Fibroblast of lung (primary cell): ENCODE measurements at regions not wholly inside any gene's neighbourhood (a gene's known extent, or its start where the extent isn't known, plus 50 kb on each side); places are given as distances from the start of the nearest gene placed in this dataset.
"Not testable (repeated sequence)": the region's sequence is repeated elsewhere in the genome, so short reads cannot be mapped to it uniquely, and the experiment has no call there.

ENCODE experiments used
- DNase-seq, 2 donors: peaks; one replicate each; pipeline versions ENCODE4 v3.0.0 to v3.0.0-alpha.2; 2010; ENCODE audit warnings: low read depth in 2 of 2
- H2AFZ ChIP-seq: 2 replicates; pipeline ENCODE4 v1.5.1; 2012; ENCODE audit warnings: low read length, control low read depth, inconsistent platforms
- H3K27ac ChIP-seq: 2 replicates; pipeline ENCODE4 v1.5.1; 2011; ENCODE audit warnings: low read length, control low read depth; ENCODE audit not compliant: insufficient read depth
- H3K27me3 ChIP-seq: 2 replicates; pipeline ENCODE4 v1.5.1; 2011; ENCODE audit warnings: mild to moderate bottlenecking, low read length; ENCODE audit not compliant: control insufficient read depth, insufficient read depth
- H3K36me3 ChIP-seq: 2 replicates; pipeline ENCODE4 v1.5.1; 2011; ENCODE audit warnings: low read length; ENCODE audit not compliant: control insufficient read depth, insufficient read depth
- H3K4me1 ChIP-seq: 2 replicates; pipeline ENCODE4 v1.5.1; 2011; ENCODE audit warnings: low read length; ENCODE audit not compliant: control insufficient read depth, insufficient read depth; ENCODE audit errors: extremely low read depth
- H3K4me2 ChIP-seq: 2 replicates; pipeline ENCODE4 v1.5.1; 2011; ENCODE audit warnings: low read length, control low read depth; ENCODE audit not compliant: insufficient read depth; ENCODE audit errors: extremely low read depth
- H3K4me3 ChIP-seq, 4 experiments: fragments of 200-600 bp in 1 of 4; sonication (generic) in 1 of 4; replicated peaks in 1 of 4; 2 replicates each; pipeline ENCODE4 v1.5.1; 2011 to 2016; ENCODE audit warnings: low read length in 4 of 4, low read depth in 3 of 4, mild to moderate bottlenecking in 3 of 4, control low read depth in 2 of 4, inconsistent platforms in 1 of 4, mixed read lengths in 1 of 4; ENCODE audit not compliant: insufficient read depth in 1 of 4; ENCODE audit errors: control extremely low read depth in 1 of 4
- H3K79me2 ChIP-seq: 2 replicates; pipeline ENCODE4 v1.5.1; 2012; ENCODE audit warnings: mild to moderate bottlenecking, low read length, inconsistent platforms; ENCODE audit not compliant: control insufficient read depth, insufficient read depth
- H3K9ac ChIP-seq: 2 replicates; pipeline ENCODE4 v1.5.1; 2011; ENCODE audit warnings: mild to moderate bottlenecking, low read length, control low read depth; ENCODE audit not compliant: insufficient read depth
- H3K9me3 ChIP-seq: 2 replicates; pipeline ENCODE4 v1.5.1; 2012; ENCODE audit warnings: low read depth, low read length; ENCODE audit not compliant: control insufficient read depth, insufficient read depth
- H4K20me1 ChIP-seq: 2 replicates; pipeline ENCODE4 v1.5.1; 2011; ENCODE audit warnings: low read length; ENCODE audit not compliant: control insufficient read depth, insufficient read depth; ENCODE audit errors: extremely low read depth
- CTCF ChIP-seq, 2 donors: IDR thresholded peaks in 1 of 2; conservative IDR thresholded peaks in 1 of 2; 1 replicate in 1 of 2; 2 replicates in 1 of 2; pipeline ENCODE4 v1.5.1; 2011 to 2012; ENCODE audit warnings: low read length in 2 of 2, control low read depth in 1 of 2, inconsistent platforms in 1 of 2, low read depth in 1 of 2, mild to moderate bottlenecking in 1 of 2
- EZH2 ChIP-seq: IDR thresholded peaks from 2 replicates; pipeline ENCODE4 v1.5.1; 2012; ENCODE audit warnings: low read length, control low read depth, mild to moderate bottlenecking; ENCODE audit errors: missing control alignments

GRCh38 chr15:38809621-38810020, 245.0 kb upstream of the RASGRP1 start:
- no peaks in the 10 kb centered on the region for H3K79me2 ChIP-seq
- no peak overlapping the region for H3K27ac ChIP-seq
- no peaks in the 10 kb centered on the region for H3K27me3 ChIP-seq
- H2AFZ ChIP-seq: no peak overlapping the region
- H4K20me1 ChIP-seq: no peaks in the 10 kb centered on the region
- peak in 1 of 2 donors; percentile 52 for DNase-seq
- no peaks in the 10 kb centered on the region for H3K9me3 ChIP-seq
- H3K4me3 ChIP-seq: no peak overlapping the region
- no peak overlapping the region for H3K9ac ChIP-seq
- no peaks in the 10 kb centered on the region for H3K36me3 ChIP-seq
- no peak overlapping the region for H3K4me2 ChIP-seq
- no peak for TF ChIP-seq EZH2
- TF ChIP-seq CTCF (conservative IDR thresholded peaks at IDR 0.05 in 1 of 2, IDR thresholded peaks at IDR 0.05 in 1 of 2; ENCODE audit: low read depth in 1 of 2, low read length in 2 of 2): no peak
- no peaks in the 10 kb centered on the region for H3K4me1 ChIP-seq

GRCh38 chr15:38810686-38811085, 246.1 kb upstream of the RASGRP1 start:
- H3K27ac ChIP-seq: no peak overlapping the region
- no peaks in the 10 kb centered on the region for H3K27me3 ChIP-seq
- no peaks in the 10 kb centered on the region for H3K79me2 ChIP-seq
- H3K9ac ChIP-seq: no peak overlapping the region
- no peaks in the 10 kb centered on the region for H3K4me1 ChIP-seq
- H3K9me3 ChIP-seq: no peaks in the 10 kb centered on the region
- H3K4me3 ChIP-seq: no peak overlapping the region
- peak in 1 of 2 donors; percentile 78 for DNase-seq
- H3K4me2 ChIP-seq: no peak overlapping the region
- H3K36me3 ChIP-seq: no peaks in the 10 kb centered on the region
- no peak overlapping the region for H2AFZ ChIP-seq
- TF ChIP-seq EZH2 (no peak), CTCF (conservative IDR thresholded peaks at IDR 0.05 in 1 of 2, IDR thresholded peaks at IDR 0.05 in 1 of 2; ENCODE audit: low read depth in 1 of 2, low read length in 2 of 2) (no peak)
- H4K20me1 ChIP-seq: no peaks in the 10 kb centered on the region

- not testable (repeated sequence) for H3K27me3 ChIP-seq, H4K20me1 ChIP-seq, H3K9ac ChIP-seq, DNase-seq, H3K27ac ChIP-seq, H3K79me2 ChIP-seq, H3K4me1 ChIP-seq, H3K36me3 ChIP-seq, H3K4me2 ChIP-seq, H3K4me3 ChIP-seq, H2AFZ ChIP-seq, H3K9me3 ChIP-seq
These were observed 249.6 kb upstream of the RASGRP1 start for GRCh38 chr15:38814254-38814653.
